ENCODE measurements at regions not wholly inside any gene's neighbourhood (a gene's known extent, or its start where the extent isn't known, plus 50 kb on each side); places are given as distances from the start of the nearest gene placed in this dataset.

DNA sequence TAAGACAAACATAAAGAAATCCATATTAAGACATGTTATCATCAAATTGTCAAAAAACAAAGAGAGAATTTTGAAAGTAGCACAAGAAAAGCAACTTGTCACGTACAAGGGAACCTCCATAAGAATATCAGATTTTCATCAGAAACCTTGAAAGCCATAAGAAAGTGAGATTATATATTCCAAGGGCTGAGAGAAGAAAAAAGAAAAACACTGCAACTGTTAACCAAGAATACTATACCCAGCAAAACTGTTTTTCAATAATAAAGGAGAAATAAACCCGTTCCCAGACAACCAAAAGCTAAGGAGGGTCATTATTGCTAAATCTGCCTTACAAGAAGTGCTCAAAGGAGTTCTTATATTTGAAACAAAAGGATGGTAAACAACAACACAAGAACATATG lies 94.7 kb upstream of the TSPAN8 start:
- H3K4me3 ChIP-seq: no peak overlapping the region
- H3K27ac ChIP-seq (replicated peaks in 1 of 4): no peak overlapping the region
- DNase-seq (ENCODE audit: extremely low spot score): no peak
- H3K36me3 ChIP-seq: no peaks in the 10 kb centered on the region
- H3K4me1 ChIP-seq: no peaks in the 10 kb centered on the region
- no peak for TF ChIP-seq POLR2A (IDR thresholded peaks at IDR 0.05; ENCODE audit: low read depth)
- intact Hi-C loops (cut with DNase I): no loop called here
- no peaks in the 10 kb centered on the region for H3K27me3 ChIP-seq
- H3K9me3 ChIP-seq: peaks cover 0 to 30% (median 16%) of the 10 kb centered on the region in 4 donors
- 75% methylated on average over 2 of the region's 2 CpGs for WGBS

DNA sequence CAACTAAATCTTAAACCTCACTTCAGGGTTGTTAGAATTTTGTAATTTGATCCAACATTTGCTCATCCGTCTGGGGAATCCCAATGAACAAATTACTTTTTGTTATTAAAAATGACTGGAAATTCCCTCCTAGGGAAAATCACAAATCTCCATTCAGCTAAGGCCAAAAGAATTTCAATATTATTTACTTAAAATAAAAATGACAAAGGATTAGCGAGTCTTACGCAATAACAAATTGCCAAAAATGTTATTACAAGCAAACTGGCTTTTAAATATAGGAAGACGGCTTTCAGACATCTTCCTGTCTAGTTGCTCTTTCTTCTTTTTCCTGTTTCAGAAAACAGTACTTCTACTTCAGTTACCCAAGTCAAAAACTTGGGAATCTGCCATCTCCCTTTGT lies 92.4 kb upstream of the TSPAN8 start:
- H3K27me3 ChIP-seq: no peaks in the 10 kb centered on the region
- WGBS: 66% methylated on average over 4 of the region's 4 CpGs
- intact Hi-C loops (cut with DNase I): no loop called here
- H3K4me3 ChIP-seq: no peak overlapping the region
- no peaks in the 10 kb centered on the region for H3K4me1 ChIP-seq
- no peak for TF ChIP-seq POLR2A (IDR thresholded peaks at IDR 0.05; ENCODE audit: low read depth)
- no peak for TF ChIP-seq EP300 (IDR thresholded peaks at IDR 0.05)
- TF ChIP-seq POLR2AphosphoS5 (IDR thresholded peaks at IDR 0.05): no peak
- TF ChIP-seq, protein P1, sequence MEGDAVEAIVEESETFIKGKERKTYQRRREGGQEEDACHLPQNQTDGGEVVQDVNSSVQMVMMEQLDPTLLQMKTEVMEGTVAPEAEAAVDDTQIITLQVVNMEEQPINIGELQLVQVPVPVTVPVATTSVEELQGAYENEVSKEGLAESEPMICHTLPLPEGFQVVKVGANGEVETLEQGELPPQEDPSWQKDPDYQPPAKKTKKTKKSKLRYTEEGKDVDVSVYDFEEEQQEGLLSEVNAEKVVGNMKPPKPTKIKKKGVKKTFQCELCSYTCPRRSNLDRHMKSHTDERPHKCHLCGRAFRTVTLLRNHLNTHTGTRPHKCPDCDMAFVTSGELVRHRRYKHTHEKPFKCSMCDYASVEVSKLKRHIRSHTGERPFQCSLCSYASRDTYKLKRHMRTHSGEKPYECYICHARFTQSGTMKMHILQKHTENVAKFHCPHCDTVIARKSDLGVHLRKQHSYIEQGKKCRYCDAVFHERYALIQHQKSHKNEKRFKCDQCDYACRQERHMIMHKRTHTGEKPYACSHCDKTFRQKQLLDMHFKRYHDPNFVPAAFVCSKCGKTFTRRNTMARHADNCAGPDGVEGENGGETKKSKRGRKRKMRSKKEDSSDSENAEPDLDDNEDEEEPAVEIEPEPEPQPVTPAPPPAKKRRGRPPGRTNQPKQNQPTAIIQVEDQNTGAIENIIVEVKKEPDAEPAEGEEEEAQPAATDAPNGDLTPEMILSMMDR (IDR thresholded peaks at IDR 0.05): no peak
- H3K9me3 ChIP-seq: peaks cover 0 to 30% (median 16%) of the 10 kb centered on the region in 4 donors
- no peak for DNase-seq (ENCODE audit: extremely low spot score)
- no peak overlapping the region for H3K27ac ChIP-seq (replicated peaks in 1 of 4)
- H3K36me3 ChIP-seq: no peaks in the 10 kb centered on the region

DNA sequence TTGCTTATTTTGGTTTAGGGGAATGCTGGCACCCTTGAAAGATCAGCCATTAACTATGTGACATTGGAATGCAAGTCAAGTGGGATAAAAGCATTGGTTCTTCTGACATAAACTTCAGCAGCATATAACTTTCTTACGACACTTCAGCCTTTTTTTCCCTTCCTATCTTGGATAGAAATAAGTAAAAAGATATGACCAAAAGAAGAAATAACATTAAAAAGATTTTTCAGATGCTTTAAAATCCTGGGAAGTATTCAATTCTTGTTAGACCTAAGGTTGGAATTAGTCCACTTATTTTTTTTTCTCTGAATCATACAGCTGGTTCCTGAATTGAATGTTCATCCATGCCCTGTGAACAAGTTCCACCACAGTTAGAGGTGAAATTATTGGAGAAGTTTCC lies 85.6 kb upstream of the TSPAN8 start:
- TF ChIP-seq EP300 (IDR thresholded peaks at IDR 0.05) (no peak), POLR2A (IDR thresholded peaks at IDR 0.05; ENCODE audit: low read depth) (no peak), POLR2AphosphoS5 (IDR thresholded peaks at IDR 0.05) (no peak)
- TF ChIP-seq, protein P1 (IDR thresholded peaks at IDR 0.05): no peak
- WGBS: 42% methylated on average over 1 of the region's 1 CpG
- no peak overlapping the region for H3K4me3 ChIP-seq
- no peaks in the 10 kb centered on the region for H3K27me3 ChIP-seq
- no peaks in the 10 kb centered on the region for H3K36me3 ChIP-seq
- intact Hi-C loops (cut with DNase I): no loop called here
- peaks cover 0 to 5% (median 0%) of the 10 kb centered on the region in 4 donors for H3K9me3 ChIP-seq
- no peaks in the 10 kb centered on the region for H3K4me1 ChIP-seq
- DNase-seq (ENCODE audit: extremely low spot score): no peak
- H3K27ac ChIP-seq (replicated peaks in 1 of 4): no peak overlapping the region

DNA sequence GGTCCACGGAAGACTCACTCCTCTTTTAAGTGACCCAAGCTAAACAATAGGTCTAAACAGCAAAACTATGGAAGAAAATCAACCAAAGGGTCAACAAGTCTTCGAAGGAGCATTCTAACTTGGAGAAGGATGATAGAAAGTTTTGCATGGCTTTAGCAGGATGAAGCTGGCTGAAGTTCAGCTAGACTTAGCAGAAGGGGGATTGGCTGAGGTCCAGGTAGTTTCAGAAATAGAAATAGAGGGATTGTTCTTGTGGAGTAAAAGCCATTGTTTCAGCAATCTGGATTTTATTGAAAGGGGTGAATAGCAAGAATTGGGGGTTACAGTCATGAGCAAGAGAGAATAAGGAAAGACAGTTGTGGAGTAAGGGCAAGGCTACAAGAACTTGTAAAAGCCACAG lies 84.7 kb upstream of the TSPAN8 start:
- no peaks in the 10 kb centered on the region for H3K36me3 ChIP-seq
- intact Hi-C loops (cut with DNase I): no loop called here
- no peak overlapping the region for H3K27ac ChIP-seq (replicated peaks in 1 of 4)
- 52% methylated on average over 2 of the region's 2 CpGs for WGBS
- H3K4me3 ChIP-seq: no peak overlapping the region
- no peaks in the 10 kb centered on the region for H3K27me3 ChIP-seq
- TF ChIP-seq, protein P1 (IDR thresholded peaks at IDR 0.05): no peak
- TF ChIP-seq POLR2A (IDR thresholded peaks at IDR 0.05; ENCODE audit: low read depth) (no peak), POLR2AphosphoS5 (IDR thresholded peaks at IDR 0.05) (no peak), EP300 (IDR thresholded peaks at IDR 0.05) (no peak)
- no peaks in the 10 kb centered on the region for H3K9me3 ChIP-seq
- no peaks in the 10 kb centered on the region for H3K4me1 ChIP-seq
- DNase-seq (ENCODE audit: extremely low spot score): no peak

DNA sequence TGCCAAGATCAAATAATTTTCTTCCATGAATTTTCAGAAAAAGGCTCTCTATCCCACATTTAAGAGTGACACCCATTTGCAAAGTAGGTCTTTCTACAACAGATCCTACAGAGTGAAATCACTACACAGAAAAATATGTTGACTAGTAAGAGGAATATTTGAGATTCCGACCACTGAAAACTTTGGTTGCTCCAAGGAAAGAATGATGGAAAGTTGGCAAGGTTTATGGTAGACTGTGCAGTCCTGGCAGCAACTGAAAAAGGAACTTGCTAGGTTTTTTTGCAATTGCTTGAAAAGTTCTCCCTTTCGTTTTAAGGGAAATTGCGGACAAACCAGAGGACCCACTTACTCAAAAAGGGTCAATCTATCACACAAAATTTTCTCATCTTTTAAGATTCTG lies 83.1 kb upstream of the TSPAN8 start:
- Histone ChIP-seq H3K27ac (replicated peaks in 1 of 4) (no peak overlapping the region), H3K9me3 (no peaks in the 10 kb centered on the region), H3K27me3 (no peaks in the 10 kb centered on the region), H3K4me1 (no peaks in the 10 kb centered on the region), H3K36me3 (no peaks in the 10 kb centered on the region), H3K4me3 (no peak overlapping the region)
- no peak for DNase-seq (ENCODE audit: extremely low spot score)
- intact Hi-C loops (cut with DNase I): no loop called here
- 80% methylated on average over 3 of the region's 3 CpGs for WGBS
- TF ChIP-seq, protein P1 (IDR thresholded peaks at IDR 0.05): no peak
- TF ChIP-seq POLR2AphosphoS5 (IDR thresholded peaks at IDR 0.05) (no peak), POLR2A (IDR thresholded peaks at IDR 0.05; ENCODE audit: low read depth) (no peak), EP300 (IDR thresholded peaks at IDR 0.05) (no peak)
